ENCODE measurements at regions not wholly inside any gene's neighbourhood (a gene's known extent, or its start where the extent isn't known, plus 50 kb on each side); places are given as distances from the start of the nearest gene placed in this dataset.

- DNase-seq (ENCODE audit: low read depth) = no peak
- no peak overlapping the region for H3K4me3 ChIP-seq (ENCODE audit: control insufficient read depth, low read depth, low read length)
- TF ChIP-seq CTCF (IDR thresholded peaks at IDR 0.05; ENCODE audit: control insufficient read depth, insufficient read depth, low read depth, low read length, missing control alignments) = no peak
Measured at GRCh38 chr9:11743356-11743755, 949.8 kb upstream of the TYRP1 start.

GRCh38 chr9:11749396-11749795, 943.8 kb upstream of the TYRP1 start:
- no peak for DNase-seq (ENCODE audit: low read depth)
- H3K4me3 ChIP-seq (ENCODE audit: control insufficient read depth, low read depth, low read length) = no peak overlapping the region
- no peak for TF ChIP-seq CTCF (IDR thresholded peaks at IDR 0.05; ENCODE audit: control insufficient read depth, insufficient read depth, low read depth, low read length, missing control alignments)

GRCh38 chr9:11755951-11756350, 937.2 kb upstream of the TYRP1 start:
- TF ChIP-seq CTCF (IDR thresholded peaks at IDR 0.05; ENCODE audit: control insufficient read depth, insufficient read depth, low read depth, low read length, missing control alignments) = no peak
- no peak overlapping the region for H3K4me3 ChIP-seq (ENCODE audit: control insufficient read depth, low read depth, low read length)
- DNase-seq (ENCODE audit: low read depth) = no peak

GRCh38 chr9:11757408-11757807, 935.8 kb upstream of the TYRP1 start:
- no peak for DNase-seq (ENCODE audit: low read depth)
- H3K4me3 ChIP-seq (ENCODE audit: control insufficient read depth, low read depth, low read length) = no peak overlapping the region
- TF ChIP-seq CTCF (IDR thresholded peaks at IDR 0.05; ENCODE audit: control insufficient read depth, insufficient read depth, low read depth, low read length, missing control alignments) = no peak

- no peak for TF ChIP-seq CTCF (IDR thresholded peaks at IDR 0.05; ENCODE audit: control insufficient read depth, insufficient read depth, low read depth, low read length, missing control alignments)
- no peak overlapping the region for H3K4me3 ChIP-seq (ENCODE audit: control insufficient read depth, low read depth, low read length)
- no peak for DNase-seq (ENCODE audit: low read depth)
Measured at GRCh38 chr9:11758016-11758415, 935.2 kb upstream of the TYRP1 start.

- no peak for DNase-seq (ENCODE audit: low read depth)
- H3K4me3 ChIP-seq (ENCODE audit: control insufficient read depth, low read depth, low read length) = no peak overlapping the region
- no peak for TF ChIP-seq CTCF (IDR thresholded peaks at IDR 0.05; ENCODE audit: control insufficient read depth, insufficient read depth, low read depth, low read length, missing control alignments)
Measured at GRCh38 chr9:11779971-11780370, 913.2 kb upstream of the TYRP1 start.

- no peak overlapping the region for H3K4me3 ChIP-seq (ENCODE audit: control insufficient read depth, low read depth, low read length)
- no peak for DNase-seq (ENCODE audit: low read depth)
- no peak for TF ChIP-seq CTCF (IDR thresholded peaks at IDR 0.05; ENCODE audit: control insufficient read depth, insufficient read depth, low read depth, low read length, missing control alignments)
Measured at GRCh38 chr9:11792870-11793269, 900.3 kb upstream of the TYRP1 start.
